ENCODE measurements at regions not wholly inside any gene's neighbourhood (a gene's known extent, or its start where the extent isn't known, plus 50 kb on each side); places are given as distances from the start of the nearest gene placed in this dataset.
A peak's percentile ranks its signal among the peaks of the same experiment; 100 is the strongest.
"Not testable (repeated sequence)": the region's sequence is repeated elsewhere in the genome, so short reads cannot be mapped to it uniquely, and the experiment has no call there.

DNA sequence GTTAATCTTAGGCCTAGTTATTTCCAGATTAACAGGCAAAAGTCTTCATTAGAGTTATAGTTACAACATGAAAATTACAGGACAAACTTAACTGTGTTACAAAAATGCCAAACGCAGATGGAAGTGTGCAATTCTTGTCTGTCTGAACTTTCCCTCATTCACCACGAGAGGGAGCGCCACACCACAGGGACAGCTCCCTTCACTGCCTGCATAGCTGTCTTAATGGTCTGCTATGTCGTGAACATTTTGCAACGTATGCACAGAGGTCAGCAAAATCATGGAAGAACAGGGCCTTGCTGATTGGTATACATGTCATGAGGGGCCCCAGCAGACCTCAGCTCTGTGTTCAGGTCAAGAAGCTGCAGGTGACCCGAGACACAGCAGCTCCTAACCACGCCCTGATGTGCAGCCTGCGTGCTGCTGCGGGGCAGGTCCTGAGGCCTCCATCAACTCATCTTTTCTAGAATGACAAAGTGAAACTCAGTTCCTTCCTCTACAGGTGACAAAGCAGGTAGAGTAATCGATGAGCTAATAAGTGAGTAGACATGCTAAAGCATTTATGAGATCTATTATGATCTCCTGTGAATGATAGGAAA is 78.8 kb upstream of the ATP8B1 start:
- TF ChIP-seq, protein P1, sequence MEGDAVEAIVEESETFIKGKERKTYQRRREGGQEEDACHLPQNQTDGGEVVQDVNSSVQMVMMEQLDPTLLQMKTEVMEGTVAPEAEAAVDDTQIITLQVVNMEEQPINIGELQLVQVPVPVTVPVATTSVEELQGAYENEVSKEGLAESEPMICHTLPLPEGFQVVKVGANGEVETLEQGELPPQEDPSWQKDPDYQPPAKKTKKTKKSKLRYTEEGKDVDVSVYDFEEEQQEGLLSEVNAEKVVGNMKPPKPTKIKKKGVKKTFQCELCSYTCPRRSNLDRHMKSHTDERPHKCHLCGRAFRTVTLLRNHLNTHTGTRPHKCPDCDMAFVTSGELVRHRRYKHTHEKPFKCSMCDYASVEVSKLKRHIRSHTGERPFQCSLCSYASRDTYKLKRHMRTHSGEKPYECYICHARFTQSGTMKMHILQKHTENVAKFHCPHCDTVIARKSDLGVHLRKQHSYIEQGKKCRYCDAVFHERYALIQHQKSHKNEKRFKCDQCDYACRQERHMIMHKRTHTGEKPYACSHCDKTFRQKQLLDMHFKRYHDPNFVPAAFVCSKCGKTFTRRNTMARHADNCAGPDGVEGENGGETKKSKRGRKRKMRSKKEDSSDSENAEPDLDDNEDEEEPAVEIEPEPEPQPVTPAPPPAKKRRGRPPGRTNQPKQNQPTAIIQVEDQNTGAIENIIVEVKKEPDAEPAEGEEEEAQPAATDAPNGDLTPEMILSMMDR (IDR thresholded peaks at IDR 0.05), result peak; percentile 75 to 88 (median 84)
- no peak for TF ChIP-seq POLR2A (IDR thresholded peaks at IDR 0.05)
- H3K4me3 ChIP-seq, result no peak overlapping the region
- H3K9me3 ChIP-seq, result peaks cover 0 to 12% (median 0%) of the 10 kb centered on the region in 4 donors
- 15 to 37% methylated on average over 10 of the region's 10 CpGs for WGBS, 2 donors
- H3K4me1 ChIP-seq, result no peaks in the 10 kb centered on the region
- no peak overlapping the region for H3K27ac ChIP-seq
- H3K36me3 ChIP-seq, result no peaks in the 10 kb centered on the region
- intact Hi-C loops (cut with DNase I), result loop anchor here (5.0 kb wide), 4 partner anchors 160 to 880 kb away; partner anchors contain the start of gene NEDD4L
- peak; percentile 83 for DNase-seq
- H3K27me3 ChIP-seq, result no peaks in the 10 kb centered on the region

DNA sequence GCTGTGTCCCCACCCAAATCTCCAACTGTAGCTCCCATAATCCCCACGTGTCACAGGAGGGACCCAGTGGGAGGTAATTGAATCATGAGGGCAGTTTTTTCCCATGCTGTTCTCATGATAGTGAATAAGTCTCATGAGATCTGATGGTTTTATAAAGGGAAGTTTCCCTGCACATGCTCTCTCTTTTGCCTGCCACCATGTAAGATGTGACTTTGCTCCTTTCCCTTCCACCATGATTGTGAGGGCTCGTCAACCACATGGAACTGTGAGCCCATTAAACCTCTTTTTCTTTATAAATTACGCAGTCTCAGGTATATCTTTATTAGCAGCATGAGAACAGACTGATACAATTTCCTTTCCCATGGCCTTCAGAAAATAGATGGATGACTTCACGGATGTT is 76.8 kb upstream of the ATP8B1 start:
- H3K4me3 ChIP-seq, H3K4me1 ChIP-seq, H3K27me3 ChIP-seq, H3K27ac ChIP-seq, DNase-seq, H3K36me3 ChIP-seq: not testable (repeated sequence)
- intact Hi-C loops (cut with DNase I), result loop anchor here (5.0 kb wide), 4 partner anchors 162 to 882 kb away; partner anchors contain the start of gene NEDD4L
- H3K9me3 ChIP-seq, result peaks cover 0 to 12% (median 0%) of the 10 kb centered on the region in 4 donors
- WGBS, 2 donors, result 96 to 98% methylated on average over 4 of the region's 4 CpGs

DNA sequence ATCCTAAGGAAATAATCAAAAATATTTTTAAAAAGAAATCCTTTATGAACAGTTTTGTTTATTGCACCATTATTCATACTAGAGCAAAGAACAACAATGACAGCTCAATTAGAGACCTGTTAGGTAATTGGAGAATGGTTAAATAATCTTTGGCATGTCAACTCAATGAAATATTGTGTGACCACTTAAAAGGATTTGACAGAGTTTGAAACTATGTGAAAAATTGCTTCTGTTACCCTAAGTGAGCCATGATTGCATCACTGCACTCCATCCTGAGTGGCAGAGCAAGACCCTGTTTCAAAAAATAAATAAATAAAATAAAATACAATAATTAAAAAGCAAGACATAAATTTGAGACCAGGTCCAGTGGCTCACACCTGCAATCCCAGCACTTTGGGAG is 66.1 kb upstream of the ATP8B1 start:
- no peaks in the 10 kb centered on the region for H3K27me3 ChIP-seq
- H3K4me3 ChIP-seq, result no peak overlapping the region
- H3K9me3 ChIP-seq, result peaks cover 0 to 9% (median 1%) of the 10 kb centered on the region in 4 donors
- DNase-seq, result no peak
- no peaks in the 10 kb centered on the region for H3K4me1 ChIP-seq
- no peaks in the 10 kb centered on the region for H3K36me3 ChIP-seq
- H3K27ac ChIP-seq, result no peak overlapping the region
- intact Hi-C loops (cut with DNase I), result no loop called here
- TF ChIP-seq POLR2A (IDR thresholded peaks at IDR 0.05), result no peak
- TF ChIP-seq EP300 (IDR thresholded peaks at IDR 0.05), result no peak
- TF ChIP-seq POLR2AphosphoS5 (IDR thresholded peaks at IDR 0.05), result no peak
- TF ChIP-seq, protein P1 (IDR thresholded peaks at IDR 0.05), result no peak

DNA sequence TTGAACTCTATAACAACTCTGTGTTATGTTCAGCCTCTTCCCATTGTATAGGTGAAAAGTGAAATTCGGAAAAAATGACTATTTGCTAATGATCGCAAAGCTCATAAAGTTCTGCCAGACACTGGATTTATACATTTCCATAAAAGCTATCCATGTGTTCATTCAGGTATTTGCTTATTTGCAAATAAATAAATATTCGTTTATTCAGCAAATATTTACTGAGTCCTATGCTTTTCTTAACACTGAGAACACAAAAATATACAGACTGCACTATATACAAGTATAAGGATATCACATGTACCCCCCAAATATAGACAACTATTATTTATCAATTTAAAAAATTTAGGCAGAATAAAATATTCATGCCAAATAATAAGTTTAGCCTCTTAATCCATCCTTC is 63.2 kb upstream of the ATP8B1 start:
- no peak overlapping the region for H3K27ac ChIP-seq
- no peak overlapping the region for H3K4me3 ChIP-seq
- TF ChIP-seq POLR2AphosphoS5 (IDR thresholded peaks at IDR 0.05) (no peak), EP300 (IDR thresholded peaks at IDR 0.05) (no peak), POLR2A (IDR thresholded peaks at IDR 0.05) (no peak)
- TF ChIP-seq, protein P1 (IDR thresholded peaks at IDR 0.05), result no peak
- intact Hi-C loops (cut with DNase I), result no loop called here
- no peak for DNase-seq
- no peaks in the 10 kb centered on the region for H3K36me3 ChIP-seq
- WGBS, 2 donors, result 67 to 72% methylated on average over 3 of the region's 3 CpGs
- H3K9me3 ChIP-seq, result no peaks in the 10 kb centered on the region
- H3K4me1 ChIP-seq, result no peaks in the 10 kb centered on the region
- H3K27me3 ChIP-seq, result no peaks in the 10 kb centered on the region

DNA sequence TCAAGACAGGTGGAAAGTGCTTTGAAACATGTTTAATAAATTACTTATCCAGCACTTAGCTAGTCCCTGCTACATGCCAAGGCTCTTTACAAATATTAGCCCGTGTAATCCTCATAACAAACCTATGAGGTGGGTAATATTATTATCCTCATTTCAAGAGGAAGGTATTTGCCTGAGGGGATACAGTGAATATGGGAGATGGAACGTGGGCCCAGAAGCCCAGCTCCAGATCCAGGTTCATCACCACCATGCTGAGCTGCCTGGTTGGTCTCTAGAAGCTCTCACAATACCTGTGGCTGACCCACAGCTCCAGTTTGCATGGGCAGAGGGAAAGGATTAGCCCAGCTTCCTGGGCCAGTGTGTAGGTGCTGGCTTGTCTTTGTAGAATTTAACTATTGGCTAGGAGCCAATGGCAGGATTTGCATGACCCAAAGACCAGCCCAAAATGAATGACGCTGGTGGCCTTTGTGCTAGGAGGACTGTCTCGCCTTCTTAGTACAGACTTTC is 61.6 kb upstream of the ATP8B1 start:
- WGBS, 2 donors, result 90 to 92% methylated on average over 4 of the region's 4 CpGs
- Histone ChIP-seq H3K36me3 (no peaks in the 10 kb centered on the region), H3K27ac (no peak overlapping the region), H3K27me3 (no peaks in the 10 kb centered on the region), H3K9me3 (no peaks in the 10 kb centered on the region), H3K4me1 (no peaks in the 10 kb centered on the region), H3K4me3 (no peak overlapping the region)
- TF ChIP-seq POLR2AphosphoS5 (IDR thresholded peaks at IDR 0.05), result no peak
- TF ChIP-seq EP300 (IDR thresholded peaks at IDR 0.05), result no peak
- TF ChIP-seq, protein P1 (IDR thresholded peaks at IDR 0.05), result no peak
- no peak for TF ChIP-seq POLR2A (IDR thresholded peaks at IDR 0.05)
- DNase-seq, result no peak
- intact Hi-C loops (cut with DNase I), result no loop called here

Data from sigmoid colon (tissue), 6 donors.